K562 (cell line): ENCODE measurements at regions not wholly inside any gene's neighbourhood (a gene's known extent, or its start where the extent isn't known, plus 50 kb on each side); places are given as distances from the start of the nearest gene placed in this dataset.

Experiments
- ARNT ChIP-seq, 2 experiments: fragments of 450-650 bp; IDR thresholded peaks; 2 replicates each; pipeline ENCODE4 v1.6.1; 2016; ENCODE audit warnings: mild to moderate bottlenecking in 1 of 2
- BDP1 ChIP-seq: IDR thresholded peaks from 3 replicates; pipeline ENCODE4 v1.6.1; 2011; ENCODE audit not compliant: insufficient read length, insufficient read depth
- CEBPG ChIP-seq, 3 experiments: fragments of 200-800 bp in 1 of 3; sonication (Bioruptor generic) in 1 of 3; sonication (generic) in 1 of 3; formaldehyde crosslinking in 1 of 3; IDR thresholded peaks in 2 of 3; conservative IDR thresholded peaks in 1 of 3; 2 replicates each; pipeline versions ENCODE4 v1.6.1 to v1.8.0; 2016 to 2022; ENCODE audit warnings: missing compliant biosample characterization in 2 of 3, missing genetic modification characterization in 2 of 3, mild to moderate bottlenecking in 1 of 3, missing genetic modification reagents in 1 of 3
- CREM ChIP-seq: IDR thresholded peaks from 2 replicates; pipeline ENCODE4 v1.6.1; 2014; ENCODE audit warnings: antibody characterized with exemption, low read depth
- NCOA1 ChIP-seq: fragments of 450-650 bp; IDR thresholded peaks from 2 replicates; pipeline ENCODE4 v1.6.1; 2016; ENCODE audit warnings: low read depth
- PHF8 ChIP-seq: fragments of 200-600 bp; sonication (generic); IDR thresholded peaks from 2 replicates; pipeline ENCODE4 v1.6.1; 2012; ENCODE audit warnings: mixed run types, mild to moderate bottlenecking, inconsistent platforms, low read length, moderate library complexity, borderline replicate concordance
- SMAD4 ChIP-seq: fragments of 250-450 bp; sonication (Bioruptor Pico); conservative IDR thresholded peaks from 2 replicates; pipeline ENCODE4 v1.8.0; 2021; ENCODE audit warnings: inconsistent platforms, mild to moderate bottlenecking, moderate library complexity
- XRCC5 ChIP-seq: fragments of 200-400 bp; formaldehyde crosslinking; IDR thresholded peaks from 2 replicates; pipeline ENCODE4 v1.6.1; 2017; ENCODE audit warnings: low read depth, mild to moderate bottlenecking, low read length
- ZNF212 ChIP-seq: fragments of 450-650 bp; formaldehyde crosslinking; IDR thresholded peaks from 2 replicates; pipeline ENCODE4 v1.4.0; 2020; ENCODE audit warnings: mild to moderate bottlenecking
- TF ChIP-seq, protein P1 (sequence below), 2 experiments: fragments of 450-650 bp in 1 of 2; IDR thresholded peaks; 2 replicates each; pipeline ENCODE4 v1.6.1; 2011 to 2017; ENCODE audit warnings: low read depth in 2 of 2, antibody characterized with exemption in 1 of 2, borderline replicate concordance in 1 of 2, low read length in 1 of 2, mild to moderate bottlenecking in 1 of 2, mixed read lengths in 1 of 2; ENCODE audit not compliant: control insufficient read depth in 1 of 2
- TF ChIP-seq, protein P2 (sequence below): fragments of 250-450 bp; sonication (Bioruptor Pico); IDR thresholded peaks from 2 replicates; pipeline ENCODE4 v1.5.0; 2020; ENCODE audit warnings: mild to moderate bottlenecking, borderline replicate concordance
- TF ChIP-seq, protein P3 (sequence below), 2 experiments: fragments of 450-650 bp in 1 of 2; sonication (generic) in 1 of 2; formaldehyde crosslinking in 1 of 2; IDR thresholded peaks in 1 of 2; conservative IDR thresholded peaks in 1 of 2; 2 replicates each; pipeline versions ENCODE4 v1.6.1 to v1.8.1; 2016 to 2023; ENCODE audit warnings: mild to moderate bottlenecking in 2 of 2, moderate library complexity in 2 of 2, inconsistent platforms in 1 of 2, missing genetic modification reagents in 1 of 2
- TF ChIP-seq, protein P4 (sequence below): IDR thresholded peaks from 3 replicates; pipeline ENCODE4 v1.6.1; 2011; ENCODE audit warnings: borderline replicate concordance, mild to moderate bottlenecking; ENCODE audit not compliant: insufficient read length, insufficient read depth
- TF ChIP-seq, protein P5 (sequence below): fragments of 250-450 bp; sonication (Bioruptor Pico); IDR thresholded peaks from 2 replicates; pipeline ENCODE4 v1.5.0; 2021; ENCODE audit warnings: mild to moderate bottlenecking, borderline replicate concordance

DNA sequence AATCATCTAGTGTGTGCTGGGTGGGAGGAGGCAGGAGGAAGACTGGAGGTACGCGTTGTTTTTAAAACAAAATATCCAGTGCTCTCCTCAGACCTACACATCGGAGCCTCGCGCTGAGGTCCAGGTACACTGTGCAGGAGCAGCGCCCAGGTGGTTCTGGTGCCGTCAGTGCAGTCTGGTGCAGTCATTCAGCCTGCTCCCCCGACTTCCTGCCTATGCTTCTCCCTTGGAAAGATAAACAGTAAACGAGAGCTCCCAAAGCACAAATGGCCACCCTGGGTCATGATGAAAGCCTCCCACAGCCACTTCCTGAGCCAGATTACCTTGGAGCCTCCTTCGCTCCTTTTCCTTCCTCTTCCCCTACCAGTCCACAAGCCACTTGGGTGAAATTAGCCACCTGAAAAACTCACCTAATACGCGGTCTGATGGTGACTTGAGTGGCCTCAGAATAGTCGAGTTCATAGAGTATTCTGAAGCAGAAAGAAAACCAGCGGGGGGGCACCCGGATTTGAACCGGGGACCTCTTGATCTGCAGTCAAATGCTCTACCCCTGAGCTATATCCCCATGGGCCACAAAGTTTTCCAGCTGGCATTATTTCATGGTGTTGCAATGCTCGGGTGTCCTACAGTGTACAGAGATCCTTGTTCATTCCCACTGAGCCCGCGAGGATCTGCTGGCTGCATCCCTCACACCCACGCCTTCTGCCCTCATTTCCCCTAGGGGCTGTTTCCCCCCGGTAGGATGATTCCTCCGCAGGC is 82.5 kb downstream of the ZNF467 start (continued):
- TF ChIP-seq, protein P1, sequence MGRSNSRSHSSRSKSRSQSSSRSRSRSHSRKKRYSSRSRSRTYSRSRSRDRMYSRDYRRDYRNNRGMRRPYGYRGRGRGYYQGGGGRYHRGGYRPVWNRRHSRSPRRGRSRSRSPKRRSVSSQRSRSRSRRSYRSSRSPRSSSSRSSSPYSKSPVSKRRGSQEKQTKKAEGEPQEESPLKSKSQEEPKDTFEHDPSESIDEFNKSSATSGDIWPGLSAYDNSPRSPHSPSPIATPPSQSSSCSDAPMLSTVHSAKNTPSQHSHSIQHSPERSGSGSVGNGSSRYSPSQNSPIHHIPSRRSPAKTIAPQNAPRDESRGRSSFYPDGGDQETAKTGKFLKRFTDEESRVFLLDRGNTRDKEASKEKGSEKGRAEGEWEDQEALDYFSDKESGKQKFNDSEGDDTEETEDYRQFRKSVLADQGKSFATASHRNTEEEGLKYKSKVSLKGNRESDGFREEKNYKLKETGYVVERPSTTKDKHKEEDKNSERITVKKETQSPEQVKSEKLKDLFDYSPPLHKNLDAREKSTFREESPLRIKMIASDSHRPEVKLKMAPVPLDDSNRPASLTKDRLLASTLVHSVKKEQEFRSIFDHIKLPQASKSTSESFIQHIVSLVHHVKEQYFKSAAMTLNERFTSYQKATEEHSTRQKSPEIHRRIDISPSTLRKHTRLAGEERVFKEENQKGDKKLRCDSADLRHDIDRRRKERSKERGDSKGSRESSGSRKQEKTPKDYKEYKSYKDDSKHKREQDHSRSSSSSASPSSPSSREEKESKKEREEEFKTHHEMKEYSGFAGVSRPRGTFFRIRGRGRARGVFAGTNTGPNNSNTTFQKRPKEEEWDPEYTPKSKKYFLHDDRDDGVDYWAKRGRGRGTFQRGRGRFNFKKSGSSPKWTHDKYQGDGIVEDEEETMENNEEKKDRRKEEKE (IDR thresholded peaks at IDR 0.05; ENCODE audit: borderline replicate concordance in 1 of 2, control insufficient read depth in 1 of 2, low read depth in 2 of 2, low read length in 1 of 2), result 0 out of 4 replicates have a peak, but pooled peaks of 1 of the 2 experiments have one; percentile 72
- TF ChIP-seq XRCC5 (peak; percentile 67; the same call in 1 of the 2 replicates), ZNF212 (no peak), ARNT (IDR thresholded peaks at IDR 0.05) (peak; percentile 76 to 87; a peak in 3 of 4 replicates), BDP1 (peak; percentile 98), NCOA1 (no peak), CREM (peak; percentile 43; the same call in 1 of the 2 replicates), SMAD4 (CRISPR knock-in tag) (0 out of 2 replicates have a peak, but pooled peaks have one; percentile 50), CEBPG (CRISPR knock-in tag; IDR thresholded peaks at IDR 0.05) (no peak; the same call in 1 of the 2 replicates), CEBPG (tag; conservative IDR thresholded peaks at IDR 0.05 in 1 of 2, IDR thresholded peaks at IDR 0.05 in 1 of 2) (peak in 1 of 2 experiments; percentile 80; a peak in 2 of 4 replicates), PHF8 (0 out of 2 replicates have a peak, but pooled peaks have one; percentile 14)
- TF ChIP-seq, protein P2, sequence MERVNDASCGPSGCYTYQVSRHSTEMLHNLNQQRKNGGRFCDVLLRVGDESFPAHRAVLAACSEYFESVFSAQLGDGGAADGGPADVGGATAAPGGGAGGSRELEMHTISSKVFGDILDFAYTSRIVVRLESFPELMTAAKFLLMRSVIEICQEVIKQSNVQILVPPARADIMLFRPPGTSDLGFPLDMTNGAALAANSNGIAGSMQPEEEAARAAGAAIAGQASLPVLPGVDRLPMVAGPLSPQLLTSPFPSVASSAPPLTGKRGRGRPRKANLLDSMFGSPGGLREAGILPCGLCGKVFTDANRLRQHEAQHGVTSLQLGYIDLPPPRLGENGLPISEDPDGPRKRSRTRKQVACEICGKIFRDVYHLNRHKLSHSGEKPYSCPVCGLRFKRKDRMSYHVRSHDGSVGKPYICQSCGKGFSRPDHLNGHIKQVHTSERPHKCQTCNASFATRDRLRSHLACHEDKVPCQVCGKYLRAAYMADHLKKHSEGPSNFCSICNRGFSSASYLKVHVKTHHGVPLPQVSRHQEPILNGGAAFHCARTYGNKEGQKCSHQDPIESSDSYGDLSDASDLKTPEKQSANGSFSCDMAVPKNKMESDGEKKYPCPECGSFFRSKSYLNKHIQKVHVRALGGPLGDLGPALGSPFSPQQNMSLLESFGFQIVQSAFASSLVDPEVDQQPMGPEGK (CRISPR knock-in tag), result 0 out of 2 replicates have a peak, but pooled peaks have one; percentile 32
- TF ChIP-seq, protein P3, sequence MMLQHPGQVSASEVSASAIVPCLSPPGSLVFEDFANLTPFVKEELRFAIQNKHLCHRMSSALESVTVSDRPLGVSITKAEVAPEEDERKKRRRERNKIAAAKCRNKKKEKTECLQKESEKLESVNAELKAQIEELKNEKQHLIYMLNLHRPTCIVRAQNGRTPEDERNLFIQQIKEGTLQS (IDR thresholded peaks at IDR 0.05), result peak; percentile 58; the same call in 1 of the 2 replicates
- TF ChIP-seq, protein P3 (CRISPR knock-in tag; conservative IDR thresholded peaks at IDR 0.05), result peak; percentile 90
- TF ChIP-seq, protein P4, sequence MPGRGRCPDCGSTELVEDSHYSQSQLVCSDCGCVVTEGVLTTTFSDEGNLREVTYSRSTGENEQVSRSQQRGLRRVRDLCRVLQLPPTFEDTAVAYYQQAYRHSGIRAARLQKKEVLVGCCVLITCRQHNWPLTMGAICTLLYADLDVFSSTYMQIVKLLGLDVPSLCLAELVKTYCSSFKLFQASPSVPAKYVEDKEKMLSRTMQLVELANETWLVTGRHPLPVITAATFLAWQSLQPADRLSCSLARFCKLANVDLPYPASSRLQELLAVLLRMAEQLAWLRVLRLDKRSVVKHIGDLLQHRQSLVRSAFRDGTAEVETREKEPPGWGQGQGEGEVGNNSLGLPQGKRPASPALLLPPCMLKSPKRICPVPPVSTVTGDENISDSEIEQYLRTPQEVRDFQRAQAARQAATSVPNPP, result no peak
- TF ChIP-seq, protein P5, sequence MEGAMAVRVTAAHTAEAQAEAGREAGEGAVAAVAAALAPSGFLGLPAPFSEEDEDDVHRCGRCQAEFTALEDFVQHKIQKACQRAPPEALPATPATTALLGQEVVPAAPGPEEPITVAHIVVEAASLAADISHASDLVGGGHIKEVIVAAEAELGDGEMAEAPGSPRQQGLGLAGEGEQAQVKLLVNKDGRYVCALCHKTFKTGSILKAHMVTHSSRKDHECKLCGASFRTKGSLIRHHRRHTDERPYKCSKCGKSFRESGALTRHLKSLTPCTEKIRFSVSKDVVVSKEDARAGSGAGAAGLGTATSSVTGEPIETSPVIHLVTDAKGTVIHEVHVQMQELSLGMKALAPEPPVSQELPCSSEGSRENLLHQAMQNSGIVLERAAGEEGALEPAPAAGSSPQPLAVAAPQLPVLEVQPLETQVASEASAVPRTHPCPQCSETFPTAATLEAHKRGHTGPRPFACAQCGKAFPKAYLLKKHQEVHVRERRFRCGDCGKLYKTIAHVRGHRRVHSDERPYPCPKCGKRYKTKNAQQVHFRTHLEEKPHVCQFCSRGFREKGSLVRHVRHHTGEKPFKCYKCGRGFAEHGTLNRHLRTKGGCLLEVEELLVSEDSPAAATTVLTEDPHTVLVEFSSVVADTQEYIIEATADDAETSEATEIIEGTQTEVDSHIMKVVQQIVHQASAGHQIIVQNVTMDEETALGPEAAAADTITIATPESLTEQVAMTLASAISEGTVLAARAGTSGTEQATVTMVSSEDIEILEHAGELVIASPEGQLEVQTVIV, result no peak
